Endothelial cell of umbilical vein (primary cell): ENCODE measurements at regions not wholly inside any gene's neighbourhood (a gene's known extent, or its start where the extent isn't known, plus 50 kb on each side); places are given as distances from the start of the nearest gene placed in this dataset.

Experiments
- CTCF ChIP-seq, 2 donors: IDR thresholded peaks; 1 replicate in 1 of 2; 2 replicates in 1 of 2; pipeline ENCODE4 v1.5.1; 2011; ENCODE audit warnings: low read length in 2 of 2, mild to moderate bottlenecking in 2 of 2, moderate library complexity in 2 of 2, control low read depth in 1 of 2, inconsistent platforms in 1 of 2, low read depth in 1 of 2; ENCODE audit not compliant: insufficient read depth in 1 of 2; ENCODE audit errors: extremely low read depth in 1 of 2
- EZH2 ChIP-seq: IDR thresholded peaks from 2 replicates; pipeline ENCODE4 v1.6.1; 2012; ENCODE audit warnings: borderline replicate concordance, low read depth, mild to moderate bottlenecking, moderate library complexity, low read length, inconsistent platforms; ENCODE audit not compliant: severe bottlenecking
- FOS ChIP-seq: IDR thresholded peaks from 2 replicates; pipeline ENCODE4 v1.6.1; 2011; ENCODE audit warnings: mild to moderate bottlenecking, low read length, moderate library complexity, borderline replicate concordance; ENCODE audit not compliant: insufficient read depth
- GATA2 ChIP-seq: IDR thresholded peaks from 2 replicates; pipeline ENCODE4 v1.7.0; 2011; ENCODE audit warnings: low read depth, mild to moderate bottlenecking, moderate library complexity, mixed read lengths, low read length; ENCODE audit not compliant: insufficient read length, insufficient read depth
- JUN ChIP-seq: IDR thresholded peaks from 2 replicates; pipeline ENCODE4 v1.6.1; 2011; ENCODE audit warnings: borderline replicate concordance, low read depth; ENCODE audit not compliant: insufficient read length, insufficient read depth
- MAX ChIP-seq: IDR thresholded peaks from 2 replicates; pipeline ENCODE4 v1.6.1; 2011; ENCODE audit not compliant: insufficient read depth, insufficient read length
- POLR2A ChIP-seq: IDR thresholded peaks from 2 replicates; pipeline ENCODE4 v1.6.1; 2012; ENCODE audit warnings: low read depth, mild to moderate bottlenecking, control low read depth, low read length
- POLR2AphosphoS5 ChIP-seq: IDR thresholded peaks from 2 replicates; pipeline ENCODE4 v1.6.1; 2012; ENCODE audit warnings: low read depth, mild to moderate bottlenecking, control low read depth, low read length, moderate library complexity; ENCODE audit not compliant: insufficient read depth

DNA sequence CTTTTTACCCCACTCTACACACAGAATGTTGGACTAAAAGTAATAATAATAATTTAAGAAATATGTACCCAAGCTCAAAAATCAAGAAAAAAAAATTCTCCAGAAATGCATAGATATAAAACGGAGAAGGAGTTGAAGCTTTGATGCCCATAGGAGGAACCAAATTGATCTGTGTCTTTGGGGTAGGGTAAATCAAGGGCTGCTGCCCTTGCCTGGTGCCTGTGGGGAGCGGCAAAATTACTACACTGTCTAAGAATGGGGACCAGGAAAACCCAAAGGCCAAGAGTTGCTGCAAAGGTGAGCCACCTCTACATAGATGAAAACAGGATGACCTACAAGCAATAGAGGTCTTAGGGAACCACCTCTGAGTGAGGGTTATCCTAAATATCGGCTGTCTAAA, 56.0 kb upstream of the SPPL2A start:
- no peak for TF ChIP-seq POLR2A
- no peak for TF ChIP-seq CTCF (IDR thresholded peaks at IDR 0.05; ENCODE audit: extremely low read depth in 1 of 2, insufficient read depth in 1 of 2, low read depth in 1 of 2, low read length in 2 of 2)
- TF ChIP-seq EZH2 = no peak
- TF ChIP-seq GATA2 = no peak
- no peak for TF ChIP-seq POLR2AphosphoS5
- no peak for TF ChIP-seq MAX
- TF ChIP-seq JUN = no peak
- no peak for TF ChIP-seq FOS
